WERI-Rb-1 (cell line): ENCODE measurements at regions not wholly inside any gene's neighbourhood (a gene's known extent, or its start where the extent isn't known, plus 50 kb on each side); places are given as distances from the start of the nearest gene placed in this dataset.

Experiments used
- DNase-seq: peaks from one replicate; pipeline ENCODE4 v3.0.0-alpha.2; 2020
- H3K27ac ChIP-seq: fragments of 250-450 bp; sonication (Bioruptor Pico); 2 replicates; pipeline ENCODE4 v1.5.1; 2020; ENCODE audit warnings: mild to moderate bottlenecking, moderate library complexity
- H3K27me3 ChIP-seq: fragments of 250-450 bp; sonication (Bioruptor Pico); 2 replicates; pipeline ENCODE4 v1.5.1; 2021; ENCODE audit warnings: mild to moderate bottlenecking, low read depth, moderate library complexity; ENCODE audit not compliant: insufficient read depth, severe bottlenecking
- H3K36me3 ChIP-seq: fragments of 250-450 bp; sonication (Bioruptor Pico); 2 replicates; pipeline ENCODE4 v1.5.1; 2020; ENCODE audit warnings: mild to moderate bottlenecking, moderate library complexity
- H3K4me3 ChIP-seq: 2 replicates; pipeline ENCODE4 v1.5.1; 2011; ENCODE audit warnings: low read depth, mild to moderate bottlenecking, control low read depth, low read length
- H3K9me3 ChIP-seq: fragments of 250-450 bp; sonication (Bioruptor Pico); 2 replicates; pipeline ENCODE4 v1.5.1; 2021; ENCODE audit warnings: mild to moderate bottlenecking, moderate library complexity; ENCODE audit not compliant: severe bottlenecking
- CTCF ChIP-seq: IDR thresholded peaks from 2 replicates; pipeline ENCODE4 v1.5.1; 2011; ENCODE audit warnings: low read depth, mild to moderate bottlenecking, control low read depth, inconsistent platforms, low read length

GRCh38 chr6:22141241-22141745 is 155.5 kb downstream of the PRL start:
- no peak for DNase-seq
- TF ChIP-seq CTCF = no peak
- Histone ChIP-seq H3K36me3 (no peaks in the 10 kb centered on the region), H3K9me3 (no peaks in the 10 kb centered on the region), H3K4me3 (no peak overlapping the region), H3K27ac (no peak overlapping the region), H3K27me3 (no peaks in the 10 kb centered on the region)

- no peaks in the 10 kb centered on the region for H3K27me3 ChIP-seq
- H3K4me3 ChIP-seq = no peak overlapping the region
- no peak overlapping the region for H3K27ac ChIP-seq
- no peaks in the 10 kb centered on the region for H3K36me3 ChIP-seq
- no peaks in the 10 kb centered on the region for H3K9me3 ChIP-seq
- DNase-seq = no peak
- TF ChIP-seq CTCF = no peak
These were observed 154.0 kb downstream of the PRL start for GRCh38 chr6:22142856-22143255.

- Histone ChIP-seq H3K4me3 (no peak overlapping the region), H3K9me3 (no peaks in the 10 kb centered on the region), H3K27ac (no peak overlapping the region), H3K36me3 (no peaks in the 10 kb centered on the region), H3K27me3 (no peaks in the 10 kb centered on the region)
- DNase-seq = no peak
- TF ChIP-seq CTCF = no peak
These were observed 151.5 kb downstream of the PRL start for GRCh38 chr6:22145376-22145775.

GRCh38 chr6:22145823-22146677 is 150.8 kb downstream of the PRL start:
- Histone ChIP-seq H3K27me3 (no peaks in the 10 kb centered on the region), H3K36me3 (no peaks in the 10 kb centered on the region), H3K27ac (no peak overlapping the region), H3K9me3 (no peaks in the 10 kb centered on the region), H3K4me3 (no peak overlapping the region)
- no peak for TF ChIP-seq CTCF
- DNase-seq = peak; percentile 38

- Histone ChIP-seq H3K27ac (no peak overlapping the region), H3K36me3 (no peaks in the 10 kb centered on the region), H3K9me3 (no peaks in the 10 kb centered on the region), H3K4me3 (no peak overlapping the region), H3K27me3 (no peaks in the 10 kb centered on the region)
- DNase-seq = no peak
- TF ChIP-seq CTCF = no peak
These were observed 150.2 kb downstream of the PRL start for GRCh38 chr6:22146678-22146930.
